Islet of Langerhans (tissue), 1 donor: ENCODE measurements at regions not wholly inside any gene's neighbourhood (a gene's known extent, or its start where the extent isn't known, plus 50 kb on each side); places are given as distances from the start of the nearest gene placed in this dataset.
"Not testable (repeated sequence)": the region's sequence is repeated elsewhere in the genome, so short reads cannot be mapped to it uniquely, and the experiment has no call there.

Source experiments
- FAIRE-seq: peaks from one replicate; lab custom pipeline; 2011; peaks lifted over from hg19 to GRCh38; lab: Jason Lieb, UNC

DNA sequence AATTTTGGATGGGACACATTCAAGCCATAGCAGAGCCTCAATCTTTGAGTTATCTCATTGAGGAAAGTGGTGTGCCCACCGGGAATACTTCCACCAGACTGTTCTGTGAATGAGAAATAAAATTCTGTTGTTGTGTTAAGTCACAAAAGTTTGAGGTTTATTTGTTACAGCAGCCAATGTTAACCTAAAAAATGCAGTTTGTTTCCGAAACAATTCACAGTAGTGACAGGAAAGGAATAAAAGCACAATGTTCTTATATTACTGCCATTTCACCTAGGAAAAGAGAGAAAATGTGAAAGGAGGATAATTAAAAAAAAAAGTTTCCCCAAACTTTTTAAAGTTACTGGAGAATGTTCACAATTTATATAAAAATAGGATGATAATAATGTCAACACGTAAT lies 344.6 kb downstream of the CD83 start:
- no peak for FAIRE-seq

DNA sequence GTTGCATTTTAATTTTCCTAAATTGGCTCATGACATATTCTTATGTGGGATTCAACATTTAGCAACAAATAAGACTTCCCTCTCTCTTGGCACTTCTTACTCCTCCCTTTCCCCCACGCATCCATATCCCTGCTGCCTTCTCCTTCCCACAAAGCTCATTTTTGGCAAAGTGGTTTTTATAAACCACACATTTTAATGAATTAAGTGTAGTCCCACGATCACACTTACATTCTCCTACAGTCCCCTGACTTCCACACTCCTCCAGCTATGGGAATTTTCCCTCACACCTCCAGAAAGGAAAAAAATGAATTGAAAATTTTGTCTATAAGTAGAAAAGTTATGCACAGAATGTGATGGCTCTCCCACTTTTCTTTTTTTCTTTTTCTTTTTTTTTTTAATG lies 345.0 kb downstream of the CD83 start:
- no peak for FAIRE-seq

DNA sequence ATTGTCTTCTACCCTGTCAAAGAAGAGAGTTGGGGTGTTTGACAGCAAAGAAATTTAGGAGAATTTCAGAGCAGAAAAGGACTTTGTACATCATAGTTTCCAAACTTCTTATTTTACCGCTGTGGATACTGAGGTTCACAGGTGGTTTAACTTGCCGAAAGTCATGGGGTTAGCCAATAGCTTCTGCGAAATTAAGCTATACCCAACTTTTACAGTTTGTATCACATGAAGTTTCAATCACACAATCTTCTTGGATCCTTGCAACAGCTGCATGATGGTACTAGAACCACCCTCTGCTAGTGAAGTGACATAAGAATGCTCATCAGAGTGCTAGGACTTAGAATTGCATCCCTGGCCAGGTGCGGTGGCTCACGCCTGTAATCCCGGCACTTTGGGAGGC lies 345.5 kb downstream of the CD83 start:
- FAIRE-seq: no peak

DNA sequence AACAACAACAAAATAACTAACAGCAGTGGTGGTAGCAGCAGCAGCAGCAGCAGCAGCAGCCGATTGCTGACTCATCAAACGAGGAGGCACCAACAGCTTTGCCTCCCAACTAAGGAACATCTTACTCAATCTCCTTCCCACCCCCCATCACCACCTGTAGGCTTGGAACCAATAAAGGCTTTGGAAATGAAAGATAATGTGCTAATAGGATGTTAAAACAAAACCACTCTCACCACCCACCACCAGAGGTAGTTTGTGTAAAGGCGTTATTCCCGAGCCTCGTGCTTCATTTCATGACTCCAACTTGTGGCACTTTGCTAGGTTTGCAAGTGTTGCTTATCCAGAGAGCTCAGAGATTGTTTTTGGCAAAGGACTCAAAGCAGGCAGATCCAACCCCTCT lies 346.5 kb downstream of the CD83 start:
- FAIRE-seq: no peak

DNA sequence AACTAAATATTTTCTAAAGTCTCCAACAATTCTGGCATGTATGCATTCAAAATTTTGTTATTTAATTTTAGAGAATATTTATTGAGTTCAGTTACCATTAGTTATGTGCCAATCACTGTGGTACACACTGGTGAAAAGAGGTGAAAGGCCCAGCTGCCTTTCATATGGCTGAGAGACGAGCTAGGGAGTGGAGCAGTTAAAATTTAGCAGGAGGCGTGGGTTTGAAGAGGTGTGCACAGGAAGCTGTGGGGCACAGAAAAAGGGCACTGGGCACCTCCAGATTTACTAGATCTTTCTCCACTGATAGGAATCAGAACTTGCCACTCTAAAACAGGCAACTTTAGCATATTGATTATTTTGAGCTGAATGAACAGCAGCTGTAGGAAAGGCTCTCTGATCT lies 347.1 kb downstream of the CD83 start:
- FAIRE-seq: no peak

DNA sequence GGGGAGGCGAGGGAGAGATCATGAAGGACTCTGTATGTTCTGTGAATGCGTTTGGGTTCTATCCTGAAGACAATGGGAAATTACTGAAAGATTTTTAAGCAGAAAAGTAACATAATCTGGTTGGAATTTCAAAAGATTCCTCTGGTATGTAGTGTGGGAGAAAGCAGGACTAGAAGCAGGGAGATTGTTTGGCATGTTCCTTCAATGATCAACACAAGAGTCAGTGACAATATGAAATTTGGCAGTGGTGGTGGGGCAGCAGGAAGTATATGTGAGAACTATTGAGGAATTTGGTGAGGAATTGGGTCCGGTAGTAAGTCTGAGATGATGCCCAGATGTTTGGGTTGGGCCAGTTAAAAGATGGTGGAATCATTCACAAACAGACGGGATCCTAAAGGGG lies 348.7 kb downstream of the CD83 start:
- no peak for FAIRE-seq

DNA sequence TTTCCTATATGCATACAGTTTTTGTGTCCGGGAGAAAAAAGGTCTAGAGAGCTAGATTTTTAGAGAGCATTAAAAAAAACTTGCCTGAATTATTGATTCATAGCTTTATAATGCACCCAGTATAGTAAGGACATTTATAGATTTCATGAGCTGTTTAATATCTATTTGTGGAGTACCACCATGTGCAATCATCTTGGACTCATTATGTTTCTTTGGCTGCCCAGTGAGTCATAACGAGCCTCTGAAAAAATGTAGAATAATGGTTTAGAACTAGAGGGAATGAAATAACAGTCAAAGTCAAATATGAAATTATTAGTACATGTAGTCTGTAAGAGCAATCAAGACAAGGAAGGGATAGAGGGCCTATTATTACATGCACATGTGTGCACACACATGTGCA lies 350.0 kb downstream of the CD83 start:
- FAIRE-seq: no peak

DNA sequence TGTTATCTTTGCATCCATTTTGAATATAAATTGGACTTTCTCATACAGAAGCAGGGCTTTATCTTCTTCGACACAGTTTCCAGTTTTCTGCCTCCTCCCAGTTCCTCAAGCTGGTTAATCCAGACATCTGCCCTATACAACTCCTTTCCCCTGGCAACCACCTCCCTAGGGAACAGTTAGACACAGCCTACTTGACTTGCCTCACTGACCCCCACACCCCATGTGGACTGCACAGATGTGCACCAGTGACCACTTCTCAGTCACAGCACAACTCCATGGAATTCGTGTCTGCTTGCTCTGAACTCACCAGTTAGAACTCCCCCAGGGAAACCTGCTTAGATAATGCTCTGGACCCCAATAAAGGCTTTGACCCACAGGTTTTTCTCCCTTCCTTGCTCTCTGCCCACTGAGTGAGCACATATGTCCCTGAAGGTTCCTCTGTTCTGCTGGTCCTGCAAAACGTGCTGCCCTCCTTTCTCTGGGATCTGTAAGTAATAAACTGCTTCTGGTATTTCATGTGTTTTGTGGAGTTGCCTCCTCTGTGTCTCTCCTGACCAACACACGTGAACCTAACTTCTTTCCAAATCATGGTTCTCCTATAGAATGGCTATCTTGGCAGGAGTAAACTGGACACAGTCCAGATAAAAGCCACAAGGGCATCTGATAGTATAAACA lies 351.2 kb downstream of the CD83 start:
- no peak for FAIRE-seq

DNA sequence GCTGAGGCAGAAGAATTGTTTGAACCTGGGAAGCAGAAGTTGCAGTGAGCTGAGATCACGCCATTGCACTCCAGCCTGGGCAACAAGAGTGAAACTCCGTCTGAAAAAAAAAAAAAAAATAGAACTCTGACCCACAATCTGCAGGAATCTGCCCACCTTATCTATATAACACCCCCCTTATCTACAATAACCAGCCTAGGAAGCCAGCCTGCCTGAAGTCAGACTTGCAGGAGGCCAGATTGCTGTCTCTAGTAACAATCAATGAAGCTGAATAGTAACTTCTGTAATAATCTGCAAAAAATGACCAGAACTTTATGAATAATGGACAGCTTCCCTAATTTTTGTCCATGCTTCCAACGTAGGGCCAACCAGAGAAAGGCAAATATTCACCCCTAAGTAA lies 352.5 kb downstream of the CD83 start:
- FAIRE-seq: no peak

DNA sequence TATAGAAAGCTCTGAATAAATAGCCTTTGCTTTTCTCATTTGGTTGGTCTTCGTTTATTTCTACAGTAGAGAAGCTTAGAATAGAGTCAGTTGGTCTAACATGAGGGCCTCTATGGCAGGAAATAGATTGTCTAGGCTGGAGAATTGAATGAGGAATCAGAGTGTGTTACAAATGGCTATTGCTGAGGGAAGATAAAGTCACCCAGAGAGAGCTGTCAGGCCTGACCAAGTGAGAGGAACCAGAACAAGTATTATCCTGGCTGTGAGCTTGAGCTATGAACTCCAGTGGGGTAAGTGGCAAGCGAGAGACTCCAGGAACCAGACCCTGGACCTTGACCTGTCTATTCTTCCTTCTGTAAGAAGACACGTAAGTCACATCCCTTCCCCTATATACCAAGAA lies 353.1 kb downstream of the CD83 start:
- no peak for FAIRE-seq

DNA sequence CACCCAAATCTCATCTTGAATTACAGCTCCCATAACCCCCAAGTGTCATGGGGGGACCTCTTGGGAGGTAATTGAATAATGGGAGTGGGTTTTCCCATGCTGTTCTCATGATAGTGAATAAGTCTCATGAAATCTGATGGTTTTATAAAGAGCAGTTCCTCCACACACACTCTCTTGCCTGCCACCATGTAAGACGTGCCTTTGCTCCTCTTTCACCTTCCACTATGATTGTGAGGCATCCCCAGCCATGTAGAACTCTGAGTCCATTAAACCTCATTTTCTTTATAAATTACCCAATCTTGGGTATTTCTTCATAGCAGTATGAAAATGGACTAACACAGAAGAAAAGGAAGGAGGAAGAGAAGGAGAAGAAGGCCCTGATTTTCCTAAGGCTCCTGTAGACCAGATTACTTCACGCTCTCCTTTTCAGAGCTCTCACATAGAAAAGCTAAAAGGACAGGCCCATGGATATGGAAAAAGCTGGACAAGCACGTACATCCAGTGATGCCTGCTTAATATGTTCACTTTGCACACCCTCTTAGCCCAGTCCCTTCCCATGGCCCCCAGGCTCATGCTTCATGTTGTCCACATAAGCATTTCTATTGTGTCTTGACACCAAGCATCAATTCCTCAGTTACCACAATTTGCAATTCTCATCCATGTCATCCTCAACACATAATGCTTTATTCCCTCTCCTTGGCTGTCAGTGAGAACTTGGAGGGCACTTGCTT lies 354.8 kb downstream of the CD83 start:
- no peak for FAIRE-seq

DNA sequence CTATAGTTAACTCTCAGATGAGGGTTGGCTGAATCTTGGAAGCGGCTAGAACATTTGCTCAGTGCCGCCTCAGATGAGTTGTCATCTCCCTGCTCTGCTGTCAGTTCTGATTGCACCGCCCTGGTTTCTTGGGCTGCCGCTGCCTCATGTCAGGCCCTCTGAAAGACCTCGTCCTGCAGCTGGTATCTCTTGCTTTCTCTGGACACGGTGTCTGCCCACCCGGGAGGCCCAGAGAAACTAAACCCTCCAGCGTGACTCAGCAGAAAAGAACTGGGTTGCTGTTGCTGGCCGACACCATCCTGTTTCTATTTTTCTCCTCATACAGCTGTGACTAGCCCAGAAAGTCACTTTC lies 355.4 kb downstream of the CD83 start:
- FAIRE-seq: no peak

DNA sequence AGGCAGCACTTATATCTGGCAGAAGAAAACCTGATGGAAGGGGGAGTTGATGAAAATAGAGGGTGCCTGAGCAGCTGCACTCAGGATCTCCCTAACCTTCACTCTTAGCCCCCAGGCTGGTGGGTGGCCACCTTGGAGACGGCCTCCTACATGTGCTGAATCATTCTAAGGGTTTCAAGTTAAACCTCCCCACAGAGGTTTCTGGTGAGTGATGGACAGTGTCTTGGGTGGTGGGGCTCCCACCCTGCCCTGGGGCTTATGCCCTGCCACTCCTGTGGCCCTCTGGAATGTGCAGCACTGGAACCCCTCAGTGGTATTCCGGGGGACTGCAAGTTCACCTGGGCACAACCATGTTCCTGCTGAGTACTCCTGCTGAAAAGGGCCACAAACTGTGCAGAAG lies 357.2 kb downstream of the CD83 start:
- no peak for FAIRE-seq

DNA sequence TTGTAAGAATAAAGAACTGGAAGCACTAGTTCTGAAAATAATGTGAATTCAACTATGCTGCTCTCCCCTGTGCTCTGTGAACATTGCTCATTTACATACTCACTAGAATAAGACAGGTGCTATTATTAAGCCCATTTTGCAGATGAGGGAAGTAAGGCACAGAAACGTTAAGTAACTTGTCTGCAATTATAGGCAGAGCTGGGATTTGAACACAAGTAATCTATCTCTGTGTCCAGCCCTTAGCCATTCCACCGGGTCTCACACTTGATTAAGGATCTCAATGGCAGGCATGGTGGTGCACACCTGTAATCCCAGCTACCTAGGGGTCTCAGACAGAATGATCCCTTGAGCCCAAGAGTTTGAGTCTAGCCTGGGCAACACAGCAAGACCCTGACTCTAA lies 357.7 kb downstream of the CD83 start:
- no peak for FAIRE-seq

DNA sequence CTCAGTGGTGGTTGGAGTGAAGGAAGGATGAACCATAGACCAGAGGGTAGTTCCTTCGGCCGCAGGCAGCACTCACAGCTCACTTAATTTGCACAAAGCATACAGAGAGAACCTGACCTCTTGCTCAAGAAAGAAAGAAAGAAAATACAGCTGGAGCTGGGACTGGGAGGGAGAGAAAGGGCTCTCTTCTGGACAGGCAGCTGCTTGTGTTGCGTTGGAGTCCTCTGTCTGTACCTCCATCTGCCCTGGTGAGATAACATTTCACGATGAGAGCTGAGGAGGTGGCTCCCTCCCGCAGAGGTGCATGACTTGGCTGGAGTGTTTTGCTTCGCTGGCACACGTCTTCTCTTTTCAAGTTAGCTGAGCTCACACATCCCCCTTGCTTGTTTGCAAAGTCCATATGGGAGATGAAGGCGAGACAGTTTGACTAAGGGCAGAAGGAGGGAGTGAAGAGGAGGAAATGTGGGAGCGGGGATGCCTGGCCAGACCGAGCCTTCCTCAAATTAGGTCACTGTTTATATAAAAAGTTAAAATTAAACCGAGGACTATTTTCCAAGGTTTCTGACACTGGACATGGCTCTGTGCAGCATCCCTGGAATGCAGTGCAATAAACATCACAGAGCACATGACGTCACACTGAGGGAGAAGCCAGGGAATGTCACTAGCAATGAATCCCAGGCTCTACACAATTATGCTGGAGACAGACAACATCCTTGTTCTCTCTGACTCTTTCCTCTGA lies 359.4 kb downstream of the CD83 start:
- FAIRE-seq: peak; percentile 5

DNA sequence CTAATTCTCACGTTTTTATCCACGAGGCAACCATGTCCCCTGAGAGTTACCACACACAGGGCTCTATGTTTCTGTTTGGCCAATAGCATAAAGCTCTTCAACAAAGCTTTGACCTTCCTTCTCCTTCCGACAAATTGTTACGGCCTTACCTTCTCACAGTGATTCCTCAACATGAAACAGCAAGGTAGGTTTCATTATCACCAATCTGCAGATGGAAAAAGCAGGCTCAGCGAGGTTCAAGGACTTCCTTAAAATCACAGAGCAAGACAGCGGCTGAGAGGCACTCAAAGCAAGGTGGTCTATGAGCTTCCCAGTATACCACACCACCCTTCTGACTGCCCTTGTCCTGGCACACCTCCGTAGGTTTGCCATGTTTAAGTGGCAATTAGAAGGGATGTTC lies 360.0 kb downstream of the CD83 start:
- no peak for FAIRE-seq

DNA sequence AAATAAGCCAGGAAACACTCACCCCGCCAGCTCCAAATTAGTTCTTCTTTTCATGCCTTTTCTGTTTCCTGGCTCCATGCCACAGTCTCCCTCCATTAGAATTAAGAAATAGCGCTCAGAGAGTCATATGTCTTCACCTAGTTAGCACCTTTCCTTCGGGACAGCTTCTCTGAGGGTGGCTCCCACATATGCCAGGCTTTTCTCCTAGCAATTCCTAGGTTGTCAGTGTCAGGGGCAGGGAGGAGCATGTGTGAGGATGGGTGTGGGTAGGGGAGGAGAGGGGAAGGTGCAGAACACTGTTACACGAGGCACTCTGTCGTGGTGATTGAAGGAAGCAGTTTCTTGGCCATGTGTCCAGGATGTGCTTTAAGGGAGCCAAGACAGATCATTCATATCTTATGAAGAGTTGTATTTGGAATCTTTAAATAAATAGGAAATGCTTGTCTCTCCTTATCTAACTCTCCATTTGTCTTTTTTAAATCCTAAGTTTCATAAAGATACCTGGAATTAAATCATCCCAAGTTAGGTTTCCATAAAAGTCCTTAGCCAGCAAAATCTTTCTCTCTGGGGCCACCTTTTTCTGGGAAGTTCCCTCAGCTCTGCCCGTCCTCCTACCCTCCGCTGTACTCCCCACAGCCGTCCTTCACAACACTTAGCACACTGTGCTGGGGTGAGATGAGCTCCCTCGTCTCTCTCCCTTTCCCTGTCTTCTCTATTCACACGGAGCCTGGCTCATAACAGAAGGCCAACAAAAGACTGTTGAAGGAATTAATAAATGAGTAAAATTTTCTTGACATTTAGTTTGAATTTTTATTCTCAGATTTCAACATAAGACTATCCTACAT lies 361.0 kb downstream of the CD83 start:
- no peak for FAIRE-seq

DNA sequence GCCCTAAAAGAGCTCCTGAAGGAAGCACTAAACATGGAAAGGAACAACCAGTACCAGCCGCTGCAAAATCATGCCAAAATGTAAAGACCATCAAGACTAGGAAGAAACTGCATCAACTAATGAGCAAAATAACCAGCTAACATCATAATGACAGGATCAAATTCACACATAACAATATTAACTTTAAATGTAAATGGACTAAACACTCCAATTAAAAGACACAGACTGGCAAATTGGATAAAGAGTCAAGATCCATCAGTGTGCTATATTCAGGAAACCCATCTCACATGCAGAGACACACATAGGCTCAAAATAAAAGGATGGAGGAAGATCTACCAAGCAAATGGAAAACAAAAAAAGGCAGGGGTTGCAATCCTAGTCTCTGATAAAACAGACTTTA lies 364.4 kb downstream of the CD83 start:
- FAIRE-seq: not testable (repeated sequence)

DNA sequence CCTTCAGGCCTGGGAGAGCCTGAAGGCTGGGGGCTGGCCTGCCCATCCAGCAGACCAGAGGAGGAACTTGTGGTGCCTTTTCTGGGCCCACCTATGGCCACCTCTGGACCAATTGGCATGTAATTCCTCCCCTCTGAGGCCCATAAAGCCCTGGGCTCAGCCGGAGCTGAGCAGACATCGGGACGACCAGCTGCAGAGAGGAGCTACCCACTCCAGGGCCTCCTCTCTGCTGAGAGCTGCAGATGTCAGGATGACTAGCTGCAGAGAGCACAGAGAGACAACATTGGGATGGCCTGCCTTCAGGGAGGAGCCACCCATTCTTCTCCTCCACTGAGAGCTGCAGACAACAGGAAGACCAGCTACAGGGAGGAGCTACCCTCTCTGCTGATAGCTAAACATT lies 370.1 kb downstream of the CD83 start:
- no peak for FAIRE-seq

DNA sequence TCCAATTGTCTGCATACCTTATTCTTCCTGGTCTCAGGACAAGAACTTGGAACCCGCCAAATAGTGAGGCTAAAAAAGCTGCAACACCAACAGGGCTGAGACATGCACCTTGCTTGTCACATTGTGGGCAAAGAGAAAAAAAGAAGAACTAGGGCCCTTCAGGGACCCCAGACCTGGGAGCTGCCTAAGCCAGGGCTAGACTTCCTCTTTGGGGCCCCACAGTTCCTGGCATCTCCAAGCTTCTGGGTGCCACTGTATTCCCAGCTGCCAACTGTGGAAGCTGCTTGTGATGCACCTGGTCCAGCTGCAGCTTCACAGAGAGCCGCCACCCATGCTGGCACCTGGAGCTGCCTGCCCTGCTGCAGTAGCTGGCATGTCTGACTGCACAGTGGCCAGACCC lies 370.6 kb downstream of the CD83 start:
- no peak for FAIRE-seq

DNA sequence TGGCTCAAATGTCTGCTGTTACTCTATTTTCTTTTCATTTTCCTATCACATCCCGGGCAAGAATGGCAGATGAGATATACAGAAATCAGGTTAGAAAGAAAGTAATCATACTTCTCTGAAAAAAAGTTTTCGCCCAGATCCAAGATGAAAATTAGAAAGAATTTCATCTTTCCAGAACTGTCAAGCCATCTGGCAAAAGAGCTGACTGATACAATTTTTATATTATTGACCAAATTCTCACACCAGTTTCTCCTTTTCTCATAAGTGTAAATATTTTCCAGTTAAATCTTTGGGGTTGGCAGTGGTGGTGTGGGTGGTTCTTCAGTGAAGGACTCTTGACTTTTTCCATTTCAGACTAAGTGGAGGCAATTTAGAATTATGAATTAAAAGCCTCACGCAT lies 371.9 kb downstream of the CD83 start:
- no peak for FAIRE-seq

DNA sequence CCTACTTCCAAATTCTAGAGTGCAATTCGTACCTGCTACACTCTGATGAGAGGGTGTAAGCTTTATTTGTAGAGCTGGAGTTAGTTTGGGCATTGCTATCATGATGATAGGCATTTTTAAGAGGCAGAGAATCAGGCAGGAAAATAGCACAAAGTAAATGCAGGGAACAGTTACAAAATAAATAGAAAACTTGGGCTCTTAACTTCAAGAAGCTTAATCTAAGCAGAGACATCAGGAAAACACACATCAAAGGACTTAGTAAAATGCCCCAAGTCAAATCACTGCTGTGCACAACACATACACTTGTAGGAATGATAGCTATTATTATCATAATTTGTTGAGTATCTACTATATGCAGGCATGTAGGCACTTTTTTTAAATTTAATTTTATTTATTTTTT lies 381.2 kb downstream of the CD83 start:
- FAIRE-seq: no peak

DNA sequence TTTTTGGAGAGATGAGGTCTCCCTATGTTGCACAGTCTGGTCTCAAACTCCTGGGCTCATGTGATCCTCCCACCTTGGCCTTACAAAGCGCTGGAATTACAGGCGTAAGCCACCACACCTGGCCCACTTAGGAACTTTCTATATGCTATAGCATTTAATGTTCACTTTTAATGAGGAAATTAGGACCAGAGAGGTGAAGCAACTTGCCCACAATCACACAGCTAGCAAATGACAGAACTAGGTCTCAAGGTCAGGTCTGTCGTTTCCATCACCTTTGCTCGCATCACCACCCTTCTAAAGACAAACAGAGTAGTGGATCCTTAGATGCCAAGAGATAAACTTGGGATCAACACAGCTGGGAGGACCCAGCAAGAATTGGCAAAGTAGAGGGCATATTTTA lies 381.7 kb downstream of the CD83 start:
- FAIRE-seq: no peak
